ENCODE measurements at regions not wholly inside any gene's neighbourhood (a gene's known extent, or its start where the extent isn't known, plus 50 kb on each side); places are given as distances from the start of the nearest gene placed in this dataset.

GRCh38 chr1:229832695-229833094, 206.6 kb downstream of the URB2 start:
- no peak overlapping the region for H4K91ac ChIP-seq (ENCODE audit: low read depth, low read length, poor library complexity)
- H3K14ac ChIP-seq (ENCODE audit: low read length) = no peak overlapping the region
- DNase-seq (ENCODE audit: low spot score) = no peak
- no peak overlapping the region for H2BK120ac ChIP-seq (ENCODE audit: low read depth, low read length)
- no peak overlapping the region for H3K4ac ChIP-seq (ENCODE audit: low read length)
- H2BK15ac ChIP-seq (ENCODE audit: low read length) = no peak overlapping the region
- peaks cover 0 to 2% (median 0%) of the 10 kb centered on the region in 3 experiments for H3K27me3 ChIP-seq (ENCODE audit: control insufficient read depth in 3 of 3, insufficient read depth in 3 of 3, low read depth in 1 of 3, low read length in 3 of 3)
- no peak overlapping the region for H3K4me3 ChIP-seq (ENCODE audit: low read length in 2 of 2)
- H4K8ac ChIP-seq (ENCODE audit: low read depth, low read length) = no peak overlapping the region
- H2BK12ac ChIP-seq (ENCODE audit: low read length) = no peak overlapping the region
- H2AK5ac ChIP-seq (ENCODE audit: low read depth, low read length) = no peak overlapping the region
- H3K79me1 ChIP-seq (ENCODE audit: low read depth, low read length) = no peaks in the 10 kb centered on the region
- H3K18ac ChIP-seq (ENCODE audit: low read length) = no peak overlapping the region
- no peaks in the 10 kb centered on the region for H3K9me3 ChIP-seq (replicated peaks in 1 of 2; ENCODE audit: control insufficient read depth in 2 of 2, insufficient read depth in 1 of 2, low read depth in 1 of 2, low read length in 2 of 2)
- H3K4me1 ChIP-seq (ENCODE audit: control insufficient read depth in 2 of 2, insufficient read depth in 1 of 2, low read depth in 1 of 2, low read length in 2 of 2) = no peaks in the 10 kb centered on the region
- H2BK5ac ChIP-seq (ENCODE audit: low read length) = no peak overlapping the region
- no peak overlapping the region for H3K4me2 ChIP-seq (ENCODE audit: insufficient read depth, low read length, poor library complexity, severe bottlenecking)
- H3K23ac ChIP-seq (ENCODE audit: low read depth, low read length, poor library complexity) = no peak overlapping the region
- H3K9ac ChIP-seq (ENCODE audit: low read depth, low read length, poor library complexity) = no peak overlapping the region
- H3K27ac ChIP-seq (replicated peaks; ENCODE audit: low read length) = no peak overlapping the region
- no CpG with 5 or more reads among the region's 3 CpGs for WGBS, 2 donors (ENCODE audit: extremely low coverage in 2 of 2, insufficient read length in 2 of 2, insufficient replicate concordance in 1 of 2)
- no peak overlapping the region for H2AFZ ChIP-seq (ENCODE audit: low read length)
- no peaks in the 10 kb centered on the region for H3K36me3 ChIP-seq (replicated peaks in 1 of 2; ENCODE audit: control insufficient read depth in 2 of 2, insufficient read depth in 2 of 2, low read length in 2 of 2)

- Histone ChIP-seq H3K4me2 (ENCODE audit: insufficient read depth, low read length, poor library complexity, severe bottlenecking) (no peak overlapping the region), H2BK5ac (ENCODE audit: low read length) (no peak overlapping the region), H3K4me1 (ENCODE audit: control insufficient read depth in 2 of 2, insufficient read depth in 1 of 2, low read depth in 1 of 2, low read length in 2 of 2) (peaks cover 0 to 3% of the 10 kb centered on the region in 2 donors), H3K36me3 (replicated peaks in 1 of 2; ENCODE audit: control insufficient read depth in 2 of 2, insufficient read depth in 2 of 2, low read length in 2 of 2) (no peaks in the 10 kb centered on the region), H2BK12ac (ENCODE audit: low read length) (no peak overlapping the region), H3K27me3 (ENCODE audit: control insufficient read depth in 3 of 3, insufficient read depth in 3 of 3, low read depth in 1 of 3, low read length in 3 of 3) (peaks cover 0 to 2% (median 0%) of the 10 kb centered on the region in 3 experiments), H3K4me3 (ENCODE audit: low read length in 2 of 2) (no peak overlapping the region), H2AK5ac (ENCODE audit: low read depth, low read length) (no peak overlapping the region), H4K91ac (ENCODE audit: low read depth, low read length, poor library complexity) (no peak overlapping the region), H4K8ac (ENCODE audit: low read depth, low read length) (no peak overlapping the region), H3K18ac (ENCODE audit: low read length) (no peak overlapping the region), H2BK120ac (ENCODE audit: low read depth, low read length) (no peak overlapping the region), H3K27ac (replicated peaks; ENCODE audit: low read length) (no peak overlapping the region), H3K79me1 (ENCODE audit: low read depth, low read length) (no peaks in the 10 kb centered on the region), H3K9ac (ENCODE audit: low read depth, low read length, poor library complexity) (no peak overlapping the region), H3K14ac (ENCODE audit: low read length) (no peak overlapping the region), H3K23ac (ENCODE audit: low read depth, low read length, poor library complexity) (no peak overlapping the region), H3K9me3 (replicated peaks in 1 of 2; ENCODE audit: control insufficient read depth in 2 of 2, insufficient read depth in 1 of 2, low read depth in 1 of 2, low read length in 2 of 2) (no peaks in the 10 kb centered on the region), H3K4ac (ENCODE audit: low read length) (no peak overlapping the region), H2AFZ (ENCODE audit: low read length) (no peak overlapping the region), H2BK15ac (ENCODE audit: low read length) (no peak overlapping the region)
- no peak for DNase-seq (ENCODE audit: low spot score)
- no CpG with 5 or more reads among the region's 6 CpGs for WGBS, 2 donors (ENCODE audit: extremely low coverage in 2 of 2, insufficient read length in 2 of 2, insufficient replicate concordance in 1 of 2)
These were observed 208.2 kb downstream of the URB2 start for GRCh38 chr1:229834230-229834629.

GRCh38 chr1:229835226-229835625, 209.2 kb downstream of the URB2 start:
- WGBS, 2 donors (ENCODE audit: extremely low coverage in 2 of 2, insufficient read length in 2 of 2, insufficient replicate concordance in 1 of 2) = no CpG with 5 or more reads among the region's 5 CpGs
- no peak overlapping the region for H2BK120ac ChIP-seq (ENCODE audit: low read depth, low read length)
- no peak overlapping the region for H4K8ac ChIP-seq (ENCODE audit: low read depth, low read length)
- H3K4ac ChIP-seq (ENCODE audit: low read length) = no peak overlapping the region
- peaks cover 0 to 2% (median 0%) of the 10 kb centered on the region in 3 experiments for H3K27me3 ChIP-seq (ENCODE audit: control insufficient read depth in 3 of 3, insufficient read depth in 3 of 3, low read depth in 1 of 3, low read length in 3 of 3)
- no peak for DNase-seq (ENCODE audit: low spot score)
- no peak overlapping the region for H3K27ac ChIP-seq (replicated peaks; ENCODE audit: low read length)
- no peaks in the 10 kb centered on the region for H3K9me3 ChIP-seq (replicated peaks in 1 of 2; ENCODE audit: control insufficient read depth in 2 of 2, insufficient read depth in 1 of 2, low read depth in 1 of 2, low read length in 2 of 2)
- no peak overlapping the region for H3K14ac ChIP-seq (ENCODE audit: low read length)
- H3K36me3 ChIP-seq (replicated peaks in 1 of 2; ENCODE audit: control insufficient read depth in 2 of 2, insufficient read depth in 2 of 2, low read length in 2 of 2) = no peaks in the 10 kb centered on the region
- no peak overlapping the region for H3K23ac ChIP-seq (ENCODE audit: low read depth, low read length, poor library complexity)
- no peak overlapping the region for H3K4me3 ChIP-seq (ENCODE audit: low read length in 2 of 2)
- peaks cover 0 to 3% of the 10 kb centered on the region in 2 donors for H3K4me1 ChIP-seq (ENCODE audit: control insufficient read depth in 2 of 2, insufficient read depth in 1 of 2, low read depth in 1 of 2, low read length in 2 of 2)
- H2BK15ac ChIP-seq (ENCODE audit: low read length) = no peak overlapping the region
- no peaks in the 10 kb centered on the region for H3K79me1 ChIP-seq (ENCODE audit: low read depth, low read length)
- no peak overlapping the region for H4K91ac ChIP-seq (ENCODE audit: low read depth, low read length, poor library complexity)
- H3K18ac ChIP-seq (ENCODE audit: low read length) = no peak overlapping the region
- H3K9ac ChIP-seq (ENCODE audit: low read depth, low read length, poor library complexity) = no peak overlapping the region
- no peak overlapping the region for H2BK12ac ChIP-seq (ENCODE audit: low read length)
- H3K4me2 ChIP-seq (ENCODE audit: insufficient read depth, low read length, poor library complexity, severe bottlenecking) = no peak overlapping the region
- H2AFZ ChIP-seq (ENCODE audit: low read length) = no peak overlapping the region
- H2BK5ac ChIP-seq (ENCODE audit: low read length) = no peak overlapping the region
- H2AK5ac ChIP-seq (ENCODE audit: low read depth, low read length) = no peak overlapping the region

- Histone ChIP-seq H2BK120ac (ENCODE audit: low read depth, low read length) (no peak overlapping the region), H3K9ac (ENCODE audit: low read depth, low read length, poor library complexity) (no peak overlapping the region), H2AK5ac (ENCODE audit: low read depth, low read length) (no peak overlapping the region), H3K9me3 (replicated peaks in 1 of 2; ENCODE audit: control insufficient read depth in 2 of 2, insufficient read depth in 1 of 2, low read depth in 1 of 2, low read length in 2 of 2) (no peaks in the 10 kb centered on the region), H3K4me1 (ENCODE audit: control insufficient read depth in 2 of 2, insufficient read depth in 1 of 2, low read depth in 1 of 2, low read length in 2 of 2) (peaks cover 0 to 3% of the 10 kb centered on the region in 2 donors), H3K4me2 (ENCODE audit: insufficient read depth, low read length, poor library complexity, severe bottlenecking) (no peak overlapping the region), H3K27ac (replicated peaks; ENCODE audit: low read length) (no peak overlapping the region), H2AFZ (ENCODE audit: low read length) (no peak overlapping the region), H3K4ac (ENCODE audit: low read length) (no peak overlapping the region), H2BK15ac (ENCODE audit: low read length) (no peak overlapping the region), H3K14ac (ENCODE audit: low read length) (no peak overlapping the region), H2BK12ac (ENCODE audit: low read length) (no peak overlapping the region), H3K27me3 (ENCODE audit: control insufficient read depth in 3 of 3, insufficient read depth in 3 of 3, low read depth in 1 of 3, low read length in 3 of 3) (no peaks in the 10 kb centered on the region), H2BK5ac (ENCODE audit: low read length) (no peak overlapping the region), H3K79me1 (ENCODE audit: low read depth, low read length) (no peaks in the 10 kb centered on the region), H4K91ac (ENCODE audit: low read depth, low read length, poor library complexity) (no peak overlapping the region), H3K23ac (ENCODE audit: low read depth, low read length, poor library complexity) (no peak overlapping the region), H3K18ac (ENCODE audit: low read length) (no peak overlapping the region), H3K4me3 (ENCODE audit: low read length in 2 of 2) (no peak overlapping the region), H4K8ac (ENCODE audit: low read depth, low read length) (no peak overlapping the region), H3K36me3 (replicated peaks in 1 of 2; ENCODE audit: control insufficient read depth in 2 of 2, insufficient read depth in 2 of 2, low read length in 2 of 2) (no peaks in the 10 kb centered on the region)
- no CpG with 5 or more reads among the region's 9 CpGs for whole genome bisulfite sequencing, 2 donors (ENCODE audit: extremely low coverage in 2 of 2, insufficient read length in 2 of 2, insufficient replicate concordance in 1 of 2)
- no peak for DNase-seq (ENCODE audit: low spot score)
These were observed 210.3 kb downstream of the URB2 start for GRCh38 chr1:229836324-229836723.
